SHP77 treated with DMSO at 0.1 percent for 48 hours (cell line): ENCODE measurements at regions not wholly inside any gene's neighbourhood (a gene's known extent, or its start where the extent isn't known, plus 50 kb on each side); places are given as distances from the start of the nearest gene placed in this dataset.

ENCODE experiments used
- DNase-seq: peaks from one replicate; lab custom pipeline; 2025; lab: John Stamatoyannopoulos, UW

DNA sequence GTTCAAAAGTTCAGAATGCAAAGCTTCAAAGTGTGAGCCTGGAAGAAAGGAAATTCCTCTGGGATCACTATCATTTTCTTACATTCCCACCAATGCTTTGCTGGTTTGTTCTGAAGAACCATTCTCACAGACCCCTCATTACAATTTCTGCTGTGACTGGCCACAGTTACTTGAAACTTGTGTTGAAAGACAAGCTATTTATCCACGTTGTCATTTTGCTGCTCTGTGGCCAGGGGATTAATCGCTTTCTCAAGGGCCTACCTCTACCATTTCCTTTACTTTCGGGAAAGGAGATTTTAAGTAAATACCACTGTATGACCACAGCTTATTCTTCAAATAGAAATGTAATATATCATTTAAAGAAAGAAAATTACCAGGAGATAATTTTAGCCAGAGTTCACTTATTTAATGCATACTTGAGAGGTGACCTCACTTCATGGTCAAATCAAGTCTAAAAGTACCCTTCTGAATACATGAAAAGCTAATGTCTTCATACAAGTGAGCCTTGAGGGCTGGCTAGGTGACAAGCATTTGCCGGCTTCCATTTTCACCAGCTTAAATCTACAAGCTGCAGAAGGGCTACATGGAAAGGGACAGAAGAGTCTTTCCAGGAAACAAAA, 69.8 kb upstream of the ROBO2 start:
- no peak for DNase-seq

DNA sequence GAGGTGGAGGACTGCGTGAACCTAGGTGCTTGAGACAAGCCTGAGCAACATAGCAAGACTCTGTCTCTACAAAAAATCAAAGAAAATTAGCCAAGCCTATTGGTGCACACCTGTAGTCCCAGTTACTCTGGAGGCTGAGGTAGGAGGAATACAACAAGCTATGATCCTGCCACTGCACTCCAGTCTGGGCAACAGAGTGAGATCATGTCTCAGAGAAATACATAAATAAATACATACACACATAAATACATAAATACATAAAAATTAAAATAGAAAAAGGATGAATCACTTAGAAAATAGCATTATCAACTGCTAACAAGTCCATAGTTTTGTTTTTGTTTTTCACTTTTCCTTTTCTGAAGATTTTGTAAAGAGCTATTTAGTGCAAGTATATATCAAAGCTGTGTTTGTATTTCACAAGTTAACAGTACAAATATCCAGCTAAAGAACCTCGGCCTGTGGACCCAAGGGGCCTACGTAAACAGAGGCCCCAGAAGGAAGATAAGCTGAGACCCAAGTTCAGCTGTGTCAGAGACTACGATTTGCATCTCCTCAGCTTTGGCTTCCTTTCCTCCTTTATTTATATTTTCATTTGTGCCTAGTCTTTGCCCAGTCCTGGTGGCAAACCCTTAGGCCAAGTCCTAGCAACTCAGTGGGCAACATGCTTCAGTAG, 67.1 kb upstream of the ROBO2 start:
- DNase-seq, result no peak

DNA sequence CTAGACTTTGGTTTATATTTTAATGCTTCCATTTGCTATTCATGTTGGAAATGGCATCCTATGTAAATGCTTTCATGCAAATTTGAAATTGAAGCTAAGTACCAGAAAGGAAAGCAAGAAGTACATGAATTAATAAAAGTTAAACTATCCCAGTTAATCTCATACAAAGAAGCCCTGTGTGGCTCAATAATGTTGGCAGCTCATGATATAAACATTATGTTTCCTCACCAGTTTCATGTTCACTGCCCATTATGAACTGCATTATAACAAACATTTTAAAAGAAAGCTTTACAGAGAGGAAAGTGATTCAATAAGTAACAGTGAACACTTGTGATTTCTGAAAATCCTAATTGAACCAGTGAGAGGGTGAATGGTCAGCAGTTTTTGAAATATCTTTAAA, 62.9 kb upstream of the ROBO2 start:
- no peak for DNase-seq

DNA sequence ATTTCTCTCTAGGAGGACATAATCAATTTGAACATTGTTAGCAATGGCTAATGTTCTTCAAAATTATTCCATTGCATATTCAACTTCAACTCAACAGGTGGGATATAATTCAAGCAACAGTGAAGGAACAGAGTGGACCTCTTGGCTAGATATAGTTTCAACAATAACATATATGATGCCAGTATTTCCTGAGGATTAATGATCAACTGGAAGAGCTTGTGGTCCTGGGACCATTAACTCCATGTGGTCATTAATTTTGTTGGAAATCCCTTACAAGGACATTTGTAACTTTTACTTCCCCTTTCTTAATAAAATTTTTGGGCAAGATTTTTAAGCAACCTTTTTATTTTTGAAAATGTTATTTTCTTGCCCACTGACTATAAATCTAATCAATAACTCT, 54.3 kb upstream of the ROBO2 start:
- no peak for DNase-seq

DNA sequence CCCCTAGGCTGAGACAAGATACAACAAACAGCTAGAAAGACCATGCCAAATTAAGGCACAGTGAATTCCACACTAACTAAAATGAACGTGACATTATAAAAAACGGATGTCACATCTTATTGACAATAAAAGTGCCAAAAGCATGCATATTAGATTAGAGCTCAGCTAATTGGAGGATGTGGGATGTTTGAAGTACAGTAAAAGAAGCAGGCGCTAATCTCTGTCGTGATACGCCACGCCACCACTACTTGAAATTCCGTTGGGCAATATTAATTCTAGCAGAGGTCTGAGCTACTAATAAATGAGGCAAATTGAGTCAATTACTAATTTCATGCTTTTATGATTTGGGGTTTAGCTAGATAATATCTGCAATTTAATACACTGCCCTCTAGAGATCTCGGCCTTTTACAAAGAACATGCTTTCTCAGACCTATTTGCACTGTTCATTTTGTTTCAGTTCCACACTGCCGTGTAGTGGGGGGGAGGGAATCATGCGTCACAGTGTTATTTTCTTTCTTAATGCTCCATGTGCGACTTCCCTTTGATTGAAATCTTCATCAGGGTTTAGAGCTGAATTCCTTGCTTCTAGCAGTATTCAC, 52.9 kb upstream of the ROBO2 start:
- DNase-seq, result no peak
